Urinary bladder (tissue), 3 donors: ENCODE measurements at regions not wholly inside any gene's neighbourhood (a gene's known extent, or its start where the extent isn't known, plus 50 kb on each side); places are given as distances from the start of the nearest gene placed in this dataset.
"Not testable (repeated sequence)": the region's sequence is repeated elsewhere in the genome, so short reads cannot be mapped to it uniquely, and the experiment has no call there.

Experiments
- DNase-seq: peaks from one replicate; pipeline ENCODE4 v3.0.0-alpha.2; 2015; ENCODE audit errors: extremely low spot score
- H3K27ac ChIP-seq: one replicate; pipeline ENCODE4 v1.5.1; 2013; ENCODE audit warnings: low read depth, mild to moderate bottlenecking, moderate library complexity
- H3K36me3 ChIP-seq: one replicate; pipeline ENCODE4 v1.6.1; 2013; ENCODE audit warnings: mild to moderate bottlenecking, moderate library complexity; ENCODE audit not compliant: insufficient read depth
- H3K4me1 ChIP-seq: one replicate; pipeline ENCODE4 v1.6.1; 2013; ENCODE audit warnings: mild to moderate bottlenecking, moderate library complexity; ENCODE audit not compliant: insufficient read depth
- H3K4me3 ChIP-seq: one replicate; pipeline ENCODE4 v1.5.1; 2013; ENCODE audit warnings: low read depth, low read length
- WGBS: extraction: QIAGEN DNeasy Blood & Tissue Kit; methylation state at CpG from one replicate; pipeline ENCODE4 v1.1.7; 2013; 5-methylcytosine and 5-hydroxymethylcytosine counted together
- donor health status: healthy with polysubstance abuse.
- donor health status: healthy.

DNA sequence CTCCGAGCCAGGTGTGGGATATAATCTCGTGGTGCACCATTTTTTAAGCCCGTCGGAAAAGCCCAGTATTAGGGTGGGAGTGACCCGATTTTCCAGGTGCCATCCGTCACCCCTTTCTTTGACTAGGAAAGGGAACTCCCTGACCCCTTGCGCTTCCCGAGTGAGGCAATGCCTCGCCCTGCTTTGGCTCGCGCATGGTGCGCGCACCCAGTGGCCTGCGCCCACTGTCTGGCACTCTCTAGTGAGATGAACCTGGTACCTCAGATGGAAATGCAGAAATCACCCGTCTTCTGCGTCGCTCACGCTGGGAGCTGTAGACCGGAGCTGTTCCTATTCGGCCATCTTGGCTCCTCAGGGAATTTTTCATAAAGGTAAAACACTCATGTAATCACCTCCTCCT is 63.9 kb downstream of the RWDD3 start:
- DNase-seq, H3K27ac ChIP-seq, H3K4me1 ChIP-seq, H3K36me3 ChIP-seq, H3K4me3 ChIP-seq: not testable (repeated sequence)
- WGBS, result 95% methylated on average over 20 of the region's 20 CpGs

DNA sequence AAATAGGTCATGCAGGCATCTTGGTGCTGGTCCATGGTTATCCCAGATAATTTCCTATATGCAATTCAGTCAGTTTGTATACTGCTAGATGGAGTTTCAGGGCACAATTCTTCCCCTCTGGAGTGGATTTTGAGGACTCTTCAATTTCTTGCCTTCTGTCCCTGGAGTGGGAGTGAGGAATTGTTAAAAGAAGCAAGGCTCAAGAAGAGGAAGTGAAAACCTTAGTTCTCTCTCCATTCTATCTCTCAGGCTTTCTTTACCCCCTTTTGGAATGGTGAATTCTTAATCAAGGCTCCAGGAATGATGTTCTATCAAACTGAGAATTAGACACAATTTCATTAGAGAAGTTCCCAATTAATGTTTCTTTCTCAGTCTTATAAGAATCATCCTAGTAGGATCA is 67.1 kb downstream of the RWDD3 start:
- Histone ChIP-seq H3K4me3 (no peak overlapping the region), H3K4me1 (no peaks in the 10 kb centered on the region), H3K36me3 (no peaks in the 10 kb centered on the region), H3K27ac (no peak overlapping the region)
- no peak for DNase-seq

DNA sequence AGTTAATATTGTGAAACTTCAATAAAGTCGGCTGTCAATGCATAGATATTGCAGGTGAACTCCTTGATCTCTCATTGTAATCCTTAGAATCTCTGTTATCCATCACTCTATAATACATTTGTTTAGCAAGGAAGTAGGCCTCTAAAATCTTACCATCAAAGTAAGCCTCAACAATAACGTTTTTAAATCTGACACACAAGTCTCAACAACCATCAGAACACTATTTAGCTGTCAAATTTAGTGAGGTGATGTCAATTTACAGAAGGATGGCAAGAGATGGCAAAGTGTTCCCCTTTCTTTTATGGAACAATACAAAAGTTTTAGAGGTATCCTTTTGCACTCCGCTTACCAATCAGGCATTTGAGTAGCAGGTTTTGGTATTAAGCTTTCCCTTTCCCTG is 67.6 kb downstream of the RWDD3 start:
- Histone ChIP-seq H3K4me1 (no peaks in the 10 kb centered on the region), H3K4me3 (no peak overlapping the region), H3K36me3 (no peaks in the 10 kb centered on the region), H3K27ac (no peak overlapping the region)
- DNase-seq, result no peak
- WGBS, result 77% methylated on average over 3 of the region's 3 CpGs

DNA sequence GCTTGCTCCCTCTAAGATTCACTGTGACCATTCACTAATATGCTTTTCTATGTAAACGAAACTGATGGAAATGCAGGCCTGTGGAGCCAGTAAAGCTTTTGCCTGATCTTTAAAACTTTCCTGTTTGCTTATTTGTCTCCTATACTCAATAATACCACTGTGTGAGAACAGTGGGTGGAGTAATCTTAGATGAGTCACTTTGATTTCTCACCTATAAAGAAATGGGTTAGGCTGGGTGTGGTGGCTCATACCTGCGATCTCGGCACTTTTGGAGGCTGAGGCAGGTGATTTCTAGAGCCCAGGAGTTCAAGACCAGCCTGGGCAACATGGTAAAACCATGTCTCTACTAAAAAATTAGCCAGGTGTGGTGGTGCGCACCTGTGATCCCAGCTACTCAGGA is 70.8 kb downstream of the RWDD3 start:
- Histone ChIP-seq H3K4me1 (no peaks in the 10 kb centered on the region), H3K4me3 (no peak overlapping the region), H3K27ac (no peak overlapping the region), H3K36me3 (no peaks in the 10 kb centered on the region)
- WGBS, result 92% methylated on average over 4 of the region's 4 CpGs
- DNase-seq, result no peak

DNA sequence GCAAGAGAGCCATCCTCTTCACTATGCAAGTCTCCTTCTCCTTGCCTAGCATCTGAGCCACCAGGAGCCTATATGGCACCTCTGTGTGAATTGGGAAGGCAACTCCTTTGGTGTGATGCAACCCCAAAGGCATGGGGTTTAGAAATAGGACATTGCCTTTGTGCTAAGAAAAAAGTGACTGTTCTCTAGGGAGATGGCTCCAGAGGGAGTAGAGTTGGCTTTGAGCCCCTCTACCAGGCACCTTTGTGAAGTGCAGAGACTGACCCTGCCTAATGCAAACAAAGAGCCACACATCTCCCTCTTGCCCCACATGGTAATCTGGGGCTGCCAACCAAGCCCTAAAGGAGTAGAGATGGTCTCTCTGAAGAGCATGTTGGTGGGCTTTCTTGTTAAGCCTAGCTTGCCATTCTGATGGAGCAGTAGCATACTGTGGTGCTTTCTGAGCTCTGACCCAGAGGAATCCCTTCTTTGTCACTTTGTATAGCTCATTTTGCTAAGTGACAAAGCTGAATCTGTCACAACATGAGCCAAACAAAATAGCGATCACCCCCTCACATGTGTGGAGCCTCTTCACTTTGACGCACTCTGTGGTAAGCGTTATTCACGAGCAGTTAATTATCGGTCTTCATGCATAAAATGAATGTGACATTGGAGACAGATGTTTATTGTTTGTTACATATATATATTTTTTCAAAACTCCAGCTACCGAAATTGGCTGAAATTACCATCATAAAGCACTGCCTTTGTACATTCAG is 74.4 kb downstream of the RWDD3 start:
- no peaks in the 10 kb centered on the region for H3K4me1 ChIP-seq
- no peak overlapping the region for H3K4me3 ChIP-seq
- no peak overlapping the region for H3K27ac ChIP-seq
- 52% methylated on average over 6 of the region's 6 CpGs for WGBS
- DNase-seq, result no peak
- H3K36me3 ChIP-seq, result no peaks in the 10 kb centered on the region

DNA sequence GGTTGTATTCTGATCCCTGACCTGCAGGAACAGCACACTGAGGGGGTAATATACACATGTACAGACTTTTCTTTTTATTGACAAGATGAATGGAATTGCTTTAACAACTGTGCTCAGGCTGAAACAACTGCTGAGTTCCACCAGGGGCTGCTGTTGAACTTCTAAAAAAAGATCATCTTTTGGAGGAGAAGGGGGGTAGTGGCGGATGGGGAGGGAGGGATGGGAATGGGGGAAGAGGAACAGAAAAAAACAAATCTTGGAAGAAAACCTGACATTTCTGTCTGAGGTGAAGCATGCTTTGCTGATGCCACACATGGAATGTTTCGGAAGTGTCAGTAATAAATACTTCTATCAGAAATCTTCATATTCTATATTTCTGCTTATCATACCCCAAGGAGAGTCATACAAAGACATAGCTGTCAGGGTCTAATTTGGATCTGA is 75.0 kb downstream of the RWDD3 start:
- Histone ChIP-seq H3K4me1 (no peaks in the 10 kb centered on the region), H3K36me3 (no peaks in the 10 kb centered on the region), H3K27ac (no peak overlapping the region), H3K4me3 (no peak overlapping the region)
- DNase-seq, result no peak
- 64% methylated on average over 2 of the region's 2 CpGs for WGBS

DNA sequence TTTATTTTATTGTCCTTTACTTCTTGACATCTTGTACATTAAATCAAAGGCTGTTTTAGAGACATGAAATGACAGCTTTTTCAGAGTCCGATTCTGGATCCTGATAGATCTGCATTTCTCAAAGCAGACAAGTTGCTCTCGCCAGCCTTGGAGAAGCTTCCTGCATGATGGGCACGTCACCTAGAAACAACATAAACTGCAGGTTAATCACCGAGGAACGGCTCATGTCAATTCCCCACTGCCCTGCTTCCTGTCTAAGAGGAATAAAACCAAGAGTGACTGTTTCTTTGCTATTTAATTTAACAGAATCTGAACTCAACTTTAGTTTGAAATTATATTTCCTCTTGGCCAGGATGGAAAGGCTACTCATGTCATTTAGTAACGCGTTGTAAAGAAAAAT is 77.0 kb downstream of the RWDD3 start:
- no peak overlapping the region for H3K4me3 ChIP-seq
- WGBS, result 55% methylated on average over 7 of the region's 7 CpGs
- H3K36me3 ChIP-seq, result no peaks in the 10 kb centered on the region

DNA sequence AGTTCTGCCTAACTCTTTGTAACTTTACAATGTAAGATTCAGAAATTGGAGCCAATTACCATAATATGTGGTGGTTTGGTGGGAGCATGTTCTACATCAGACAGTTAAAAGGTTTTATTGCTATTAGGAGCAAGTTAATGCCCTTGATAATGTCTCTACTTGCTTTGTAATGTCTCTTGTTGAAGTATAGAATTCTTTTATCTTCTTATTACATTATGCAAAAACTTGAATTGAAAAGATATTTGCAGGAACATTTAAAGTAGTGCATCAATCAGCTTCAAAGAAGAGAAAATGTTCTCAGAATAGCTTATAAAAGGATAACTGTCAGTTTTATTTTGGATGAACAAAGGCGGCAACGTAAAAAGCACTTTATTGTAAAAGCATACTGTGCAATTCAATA is 77.8 kb downstream of the RWDD3 start:
- no peak overlapping the region for H3K27ac ChIP-seq
- 89% methylated on average over 2 of the region's 2 CpGs for WGBS
- DNase-seq, result no peak
- no peaks in the 10 kb centered on the region for H3K36me3 ChIP-seq
- no peaks in the 10 kb centered on the region for H3K4me1 ChIP-seq
- no peak overlapping the region for H3K4me3 ChIP-seq

More for the DNA sequence above, 77.0 kb downstream of the RWDD3 start:
- no peaks in the 10 kb centered on the region for H3K4me1 ChIP-seq
- H3K27ac ChIP-seq, result no peak overlapping the region
- DNase-seq, result no peak

DNA sequence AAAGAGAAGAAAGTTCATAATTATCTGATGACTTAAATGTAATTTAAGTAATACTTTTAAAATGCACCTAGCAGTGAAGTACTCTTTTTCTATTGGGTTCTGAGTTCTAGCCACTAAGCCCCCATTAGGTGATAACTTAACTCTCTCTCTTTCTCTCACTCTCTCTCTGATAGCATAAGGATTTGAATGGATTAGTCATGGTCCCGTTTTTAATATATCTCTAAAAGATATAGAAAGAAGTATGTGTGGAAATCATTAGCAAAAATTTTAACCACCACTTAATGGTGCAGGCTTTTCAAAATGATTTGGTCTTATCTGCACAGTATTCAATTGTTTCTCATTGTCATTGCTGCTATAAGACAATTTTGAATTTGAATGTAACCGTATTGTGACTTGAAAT is 78.2 kb downstream of the RWDD3 start:
- Histone ChIP-seq H3K4me1 (no peaks in the 10 kb centered on the region), H3K36me3 (no peaks in the 10 kb centered on the region), H3K27ac (no peak overlapping the region), H3K4me3 (no peak overlapping the region)
- 76% methylated on average over 2 of the region's 2 CpGs for WGBS
- no peak for DNase-seq

DNA sequence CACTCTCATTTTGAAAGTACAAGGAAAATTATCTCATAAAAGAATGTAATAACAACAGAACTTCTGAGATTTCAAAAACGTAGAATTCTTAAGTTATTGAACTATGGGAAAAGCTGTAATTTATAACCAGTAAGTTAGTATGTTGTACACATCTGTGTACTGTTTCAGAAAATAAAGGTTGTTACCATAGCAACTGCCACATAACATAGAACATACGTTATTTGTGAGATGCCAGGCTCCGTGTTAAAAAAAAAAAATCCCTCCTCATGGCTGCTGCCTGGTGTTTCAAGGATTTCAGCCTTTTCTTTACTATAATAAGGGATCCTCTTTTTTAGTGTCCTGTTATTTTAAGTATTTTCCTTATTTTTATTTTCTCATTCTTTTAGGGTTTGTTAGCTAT is 79.5 kb downstream of the RWDD3 start:
- no peak overlapping the region for H3K4me3 ChIP-seq
- no peak overlapping the region for H3K27ac ChIP-seq
- WGBS, result 67% methylated on average over 3 of the region's 3 CpGs
- no peaks in the 10 kb centered on the region for H3K4me1 ChIP-seq
- no peaks in the 10 kb centered on the region for H3K36me3 ChIP-seq
- no peak for DNase-seq

DNA sequence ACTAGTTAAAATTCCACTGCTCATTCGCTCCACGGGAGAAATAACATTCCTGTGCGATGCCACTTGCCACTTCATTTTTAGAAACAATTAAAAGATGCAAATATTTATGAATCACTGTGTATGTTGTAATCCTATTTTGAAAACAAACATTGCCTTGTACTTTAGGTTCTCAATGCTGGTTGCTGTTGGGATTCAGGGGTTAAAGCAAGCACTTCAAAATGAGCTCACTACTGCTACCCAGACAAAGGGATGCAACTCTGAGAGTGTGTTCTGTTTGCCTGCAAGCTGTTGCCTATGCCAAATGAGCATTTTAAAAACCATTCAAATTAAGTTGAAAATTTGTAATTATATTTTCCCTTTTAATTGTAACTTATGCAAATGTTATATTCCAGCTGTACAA is 87.5 kb downstream of the RWDD3 start:
- 33% methylated on average over 3 of the region's 3 CpGs for WGBS

DNA sequence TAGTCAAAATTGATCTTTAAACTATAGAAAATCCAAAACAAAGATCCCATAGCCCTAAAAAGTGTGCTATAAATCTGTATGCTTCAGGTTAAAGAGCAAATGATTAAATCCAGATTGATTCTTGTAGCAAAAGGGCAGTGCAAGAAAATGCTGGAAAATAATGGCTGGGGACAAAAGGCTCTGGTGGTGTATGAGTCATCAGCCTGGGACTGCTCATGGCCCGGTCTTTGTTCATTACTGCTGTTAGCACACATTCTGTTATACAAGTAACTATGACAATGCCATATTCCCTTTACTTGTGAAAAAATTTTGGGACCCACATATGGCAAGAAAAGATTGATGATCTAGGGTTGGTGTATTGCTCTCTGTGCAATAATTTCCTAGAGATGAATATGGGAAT is 89.1 kb downstream of the RWDD3 start:
- no peak overlapping the region for H3K27ac ChIP-seq
- no peak overlapping the region for H3K4me3 ChIP-seq
- no peaks in the 10 kb centered on the region for H3K4me1 ChIP-seq
- WGBS, result 73% methylated on average over 1 of the region's 1 CpG
- H3K36me3 ChIP-seq, result no peaks in the 10 kb centered on the region
- no peak for DNase-seq

More for the DNA sequence above, 87.5 kb downstream of the RWDD3 start:
- H3K27ac ChIP-seq, result no peak overlapping the region
- H3K36me3 ChIP-seq, result no peaks in the 10 kb centered on the region
- no peak for DNase-seq
- no peaks in the 10 kb centered on the region for H3K4me1 ChIP-seq
- no peak overlapping the region for H3K4me3 ChIP-seq

DNA sequence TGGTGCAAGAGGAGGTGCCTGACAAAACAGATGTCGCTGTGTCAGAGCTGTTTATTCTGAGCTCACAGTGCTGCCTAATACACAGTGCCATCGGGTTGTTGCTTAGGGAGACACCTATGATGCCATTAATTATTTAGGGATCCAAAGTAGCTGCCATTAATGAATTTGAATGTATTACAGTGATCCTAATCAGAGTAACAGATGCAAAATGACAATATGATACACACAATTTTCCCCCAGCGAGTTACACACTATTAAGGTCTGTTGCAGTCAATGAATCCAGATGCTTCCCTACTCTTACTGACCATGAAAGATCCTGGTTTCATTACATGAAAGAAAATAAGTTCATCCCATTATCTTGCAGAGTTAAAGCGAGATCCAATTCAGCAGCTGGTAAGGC is 91.3 kb downstream of the RWDD3 start:
- WGBS, result 84% methylated on average over 4 of the region's 4 CpGs
- no peak overlapping the region for H3K4me3 ChIP-seq
- no peaks in the 10 kb centered on the region for H3K4me1 ChIP-seq
- no peak overlapping the region for H3K27ac ChIP-seq
- H3K36me3 ChIP-seq, result no peaks in the 10 kb centered on the region
- no peak for DNase-seq

DNA sequence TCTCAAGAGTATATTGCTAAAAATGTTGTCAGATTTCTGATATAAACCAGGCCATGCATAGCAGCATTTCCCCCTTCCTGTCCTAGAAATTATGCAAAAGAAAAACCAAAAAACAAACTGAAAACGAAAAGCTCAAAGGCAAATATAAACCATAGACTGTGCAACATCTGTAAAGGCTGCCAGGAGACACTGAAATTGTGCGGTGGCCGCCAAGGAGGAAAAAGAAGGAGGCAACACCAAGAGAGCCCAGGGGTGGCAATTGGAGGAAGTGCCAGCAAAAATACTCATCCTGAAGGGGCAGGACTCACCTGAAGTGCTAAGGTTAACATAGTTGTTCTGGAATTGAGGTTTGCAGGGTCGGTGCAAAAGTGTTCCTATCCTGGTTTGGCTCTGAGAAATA is 92.0 kb downstream of the RWDD3 start:
- no peak for DNase-seq
- H3K4me3 ChIP-seq, result no peak overlapping the region
- no peaks in the 10 kb centered on the region for H3K4me1 ChIP-seq
- no peaks in the 10 kb centered on the region for H3K36me3 ChIP-seq
- 50% methylated on average over 4 of the region's 4 CpGs for WGBS
- no peak overlapping the region for H3K27ac ChIP-seq

DNA sequence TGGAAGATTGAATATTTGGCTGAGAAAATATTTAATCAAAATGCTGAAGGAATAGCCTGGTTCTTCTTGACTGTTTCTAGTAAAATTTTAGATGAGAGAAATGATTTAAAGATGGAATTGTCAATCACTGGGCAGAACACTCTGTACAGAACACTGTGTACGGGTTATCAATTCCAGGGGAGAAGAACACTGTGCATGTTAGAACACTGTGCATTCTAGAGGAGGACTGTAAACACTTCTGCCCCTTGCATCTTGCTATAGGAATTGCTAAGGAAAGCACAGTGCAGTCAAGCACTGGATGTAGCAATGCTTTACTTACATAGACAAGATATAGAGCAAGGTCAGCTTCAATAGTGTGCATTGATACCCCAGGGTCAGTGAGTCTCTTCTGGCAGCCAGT is 98.7 kb downstream of the RWDD3 start:
- WGBS, result 98% methylated on average over 1 of the region's 1 CpG
- no peak overlapping the region for H3K4me3 ChIP-seq
- H3K27ac ChIP-seq, result no peak overlapping the region
- no peaks in the 10 kb centered on the region for H3K4me1 ChIP-seq
- H3K36me3 ChIP-seq, result no peaks in the 10 kb centered on the region
- no peak for DNase-seq
